ENCODE measurements at regions not wholly inside any gene's neighbourhood (a gene's known extent, or its start where the extent isn't known, plus 50 kb on each side); places are given as distances from the start of the nearest gene placed in this dataset.

DNA sequence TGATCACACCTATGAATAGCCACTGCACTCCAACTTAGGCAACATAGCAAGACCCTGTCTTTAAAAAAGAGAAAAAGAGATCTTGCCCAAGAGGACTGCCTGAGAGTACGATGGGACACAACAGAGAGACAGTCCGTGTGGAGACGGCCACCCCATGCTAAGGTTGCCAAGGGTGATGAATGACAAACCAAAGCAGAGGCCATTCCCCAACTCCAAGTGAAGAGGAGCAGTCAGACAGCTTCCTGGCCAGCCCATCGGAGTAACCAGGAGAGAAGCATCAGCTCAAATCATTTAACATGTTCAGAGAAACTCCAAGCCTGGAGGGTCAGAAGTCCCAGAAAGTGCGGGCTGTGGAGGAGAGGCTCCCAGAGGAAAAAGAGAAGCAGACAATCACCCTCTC lies 63.9 kb upstream of the SUB1 start:
- TF ChIP-seq, protein P1, sequence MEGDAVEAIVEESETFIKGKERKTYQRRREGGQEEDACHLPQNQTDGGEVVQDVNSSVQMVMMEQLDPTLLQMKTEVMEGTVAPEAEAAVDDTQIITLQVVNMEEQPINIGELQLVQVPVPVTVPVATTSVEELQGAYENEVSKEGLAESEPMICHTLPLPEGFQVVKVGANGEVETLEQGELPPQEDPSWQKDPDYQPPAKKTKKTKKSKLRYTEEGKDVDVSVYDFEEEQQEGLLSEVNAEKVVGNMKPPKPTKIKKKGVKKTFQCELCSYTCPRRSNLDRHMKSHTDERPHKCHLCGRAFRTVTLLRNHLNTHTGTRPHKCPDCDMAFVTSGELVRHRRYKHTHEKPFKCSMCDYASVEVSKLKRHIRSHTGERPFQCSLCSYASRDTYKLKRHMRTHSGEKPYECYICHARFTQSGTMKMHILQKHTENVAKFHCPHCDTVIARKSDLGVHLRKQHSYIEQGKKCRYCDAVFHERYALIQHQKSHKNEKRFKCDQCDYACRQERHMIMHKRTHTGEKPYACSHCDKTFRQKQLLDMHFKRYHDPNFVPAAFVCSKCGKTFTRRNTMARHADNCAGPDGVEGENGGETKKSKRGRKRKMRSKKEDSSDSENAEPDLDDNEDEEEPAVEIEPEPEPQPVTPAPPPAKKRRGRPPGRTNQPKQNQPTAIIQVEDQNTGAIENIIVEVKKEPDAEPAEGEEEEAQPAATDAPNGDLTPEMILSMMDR (IDR thresholded peaks at IDR 0.05; ENCODE audit: insufficient read depth, low read length, poor library complexity, severe bottlenecking): no peak
- Histone ChIP-seq H3K4me3 (replicated peaks; ENCODE audit: low read depth, low read length) (no peak overlapping the region), H3K36me3 (ENCODE audit: control insufficient read depth, insufficient read depth, low read length) (no peaks in the 10 kb centered on the region), H3K27me3 (replicated peaks; ENCODE audit: control insufficient read depth, insufficient read depth, low read length) (no peaks in the 10 kb centered on the region)
- no peak for DNase-seq (ENCODE audit: extremely low read depth, insufficient read length)

- TF ChIP-seq, protein P1 (IDR thresholded peaks at IDR 0.05; ENCODE audit: insufficient read depth, low read length, poor library complexity, severe bottlenecking): no peak
- Histone ChIP-seq H3K36me3 (ENCODE audit: control insufficient read depth, insufficient read depth, low read length) (no peaks in the 10 kb centered on the region), H3K27me3 (replicated peaks; ENCODE audit: control insufficient read depth, insufficient read depth, low read length) (no peaks in the 10 kb centered on the region), H3K4me3 (replicated peaks; ENCODE audit: low read depth, low read length) (no peak overlapping the region)
- DNase-seq (ENCODE audit: extremely low read depth, insufficient read length): no peak
These were observed 64.4 kb upstream of the SUB1 start for GRCh38 chr5:32520972-32521371.

GRCh38 chr5:32520356-32520755 lies 65.0 kb upstream of the SUB1 start:
- Histone ChIP-seq H3K4me3 (replicated peaks; ENCODE audit: low read depth, low read length) (no peak overlapping the region), H3K27me3 (replicated peaks; ENCODE audit: control insufficient read depth, insufficient read depth, low read length) (no peaks in the 10 kb centered on the region), H3K36me3 (ENCODE audit: control insufficient read depth, insufficient read depth, low read length) (no peaks in the 10 kb centered on the region)
- DNase-seq (ENCODE audit: extremely low read depth, insufficient read length): no peak
- TF ChIP-seq, protein P1 (IDR thresholded peaks at IDR 0.05; ENCODE audit: insufficient read depth, low read length, poor library complexity, severe bottlenecking): no peak

- TF ChIP-seq, protein P1 (IDR thresholded peaks at IDR 0.05; ENCODE audit: insufficient read depth, low read length, poor library complexity, severe bottlenecking): no peak
- no peaks in the 10 kb centered on the region; the same call in 1 of the 2 replicates for H3K27me3 ChIP-seq (replicated peaks; ENCODE audit: control insufficient read depth, insufficient read depth, low read length)
These were observed 65.8 kb upstream of the SUB1 start for GRCh38 chr5:32519508-32519907.

GRCh38 chr5:32514806-32515205 lies 70.3 kb upstream of the ZFR start:
- TF ChIP-seq, protein P1 (IDR thresholded peaks at IDR 0.05; ENCODE audit: insufficient read depth, low read length, poor library complexity, severe bottlenecking): no peak
- no peaks in the 10 kb centered on the region; the same call in none of the 2 replicates for H3K27me3 ChIP-seq (replicated peaks; ENCODE audit: control insufficient read depth, insufficient read depth, low read length)
- H3K4me3 ChIP-seq (replicated peaks; ENCODE audit: low read depth, low read length): no peak overlapping the region
- no peaks in the 10 kb centered on the region for H3K36me3 ChIP-seq (ENCODE audit: control insufficient read depth, insufficient read depth, low read length)
- no peak for DNase-seq (ENCODE audit: extremely low read depth, insufficient read length)

More at GRCh38 chr5:32519508-32519907, 65.8 kb upstream of the SUB1 start:
- Histone ChIP-seq H3K4me3 (replicated peaks; ENCODE audit: low read depth, low read length) (no peak overlapping the region), H3K36me3 (ENCODE audit: control insufficient read depth, insufficient read depth, low read length) (no peaks in the 10 kb centered on the region)
- DNase-seq (ENCODE audit: extremely low read depth, insufficient read length): no peak

DNA sequence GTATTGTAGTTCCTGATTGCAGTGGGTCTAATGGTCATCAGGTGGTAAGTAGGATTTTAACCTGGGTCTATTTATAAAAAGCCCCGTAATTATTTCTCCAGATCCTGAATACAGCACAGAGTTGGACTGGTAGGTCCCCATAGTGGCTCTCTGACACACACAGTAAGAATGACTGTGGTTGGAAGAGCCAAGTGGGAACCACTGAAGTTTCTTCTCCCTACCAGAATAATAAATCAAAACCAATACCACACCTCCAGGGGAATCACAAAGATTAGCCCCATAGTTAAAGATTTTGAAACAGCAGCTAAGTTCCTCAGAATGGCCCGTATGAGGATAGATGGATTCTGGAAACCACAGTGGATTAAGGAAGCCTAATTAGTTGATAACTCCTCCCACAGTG lies 68.4 kb upstream of the ZFR start:
- no peaks in the 10 kb centered on the region; the same call in none of the 2 replicates for H3K27me3 ChIP-seq (replicated peaks; ENCODE audit: control insufficient read depth, insufficient read depth, low read length)
- no peak for DNase-seq (ENCODE audit: extremely low read depth, insufficient read length)
- H3K4me3 ChIP-seq (replicated peaks; ENCODE audit: low read depth, low read length): no peak overlapping the region
- TF ChIP-seq, protein P1 (IDR thresholded peaks at IDR 0.05; ENCODE audit: insufficient read depth, low read length, poor library complexity, severe bottlenecking): no peak
- H3K36me3 ChIP-seq (ENCODE audit: control insufficient read depth, insufficient read depth, low read length): no peaks in the 10 kb centered on the region
